HCT116 (cell line): ENCODE measurements at regions not wholly inside any gene's neighbourhood (a gene's known extent, or its start where the extent isn't known, plus 50 kb on each side); places are given as distances from the start of the nearest gene placed in this dataset.

ENCODE experiments used
- ATAC-seq: fragments of 200-7000 bp; cut with Tn5 transposase; 2 replicates; pipeline ENCODE4 v1.9.1; 2020; ENCODE audit warnings: mild to moderate bottlenecking, moderate library complexity
- BruUV-seq: library from RNA; stranded (reverse); fragments of 400-500 nt; replicated peaks from 2 replicates; lab custom pipeline; 2021; lab: Mats Ljungman, UMichigan
- CTCF ChIA-PET: fragments of 300-600 bp; sonication (Branson Sonifier 250); formaldehyde crosslinking; loops from one replicate; lab custom pipeline; 2021; ENCODE audit warnings: antibody characterized with exemption; lab: Charles Lee
- POLR2A ChIA-PET: fragments of 300-600, 350-600 bp; sonication (Branson Sonifier 250); formaldehyde crosslinking; loops from one replicate; lab custom pipeline; 2021; ENCODE audit warnings: antibody characterized with exemption; lab: Charles Lee
- RAD21 ChIA-PET, 2 experiments: fragments of 300-600 bp; sonication (Branson Sonifier 250); formaldehyde crosslinking; loops; one replicate each; lab custom pipeline; 2023; ENCODE audit warnings: low total read pairs in 2 of 2; ENCODE audit not compliant: uncharacterized antibody in 2 of 2, unreplicated experiment in 2 of 2, low non-redundant PET in 1 of 2; lab: Charles Lee
- DNase-seq: peaks from one replicate; pipeline ENCODE4 v3.0.0-alpha.2; 2010; ENCODE audit warnings: low read depth, low spot score
- H2AFZ ChIP-seq: fragments of 200-600 bp; shearing (Covaris generic), sonication (generic); 2 replicates; pipeline ENCODE4 v1.6.1; 2017; ENCODE audit warnings: low read depth, mixed run types, mixed read lengths, antibody characterized with exemption, low read length; ENCODE audit not compliant: poor library complexity, severe bottlenecking
- H3K27ac ChIP-seq: 2 replicates; pipeline ENCODE4 v1.5.1; 2012; ENCODE audit warnings: low read depth, low read length
- H3K27me3 ChIP-seq: fragments of 200-600 bp; sonication (generic); 2 replicates; pipeline ENCODE4 v1.6.1; 2016; ENCODE audit warnings: mixed run types, low read length, mixed read lengths; ENCODE audit not compliant: insufficient read depth
- H3K36me3 ChIP-seq, 2 experiments: fragments of 200-500 bp in 1 of 2; fragments of 200-600 bp in 1 of 2; sonication (Bioruptor generic) in 1 of 2; sonication (generic) in 1 of 2; 2 replicates each; pipeline versions ENCODE4 v1.5.1 to v1.6.1; 2014 to 2016; ENCODE audit warnings: low read length in 2 of 2, inconsistent platforms in 1 of 2, mixed read lengths in 1 of 2, mixed run types in 1 of 2; ENCODE audit not compliant: insufficient read depth in 2 of 2, control insufficient read depth in 1 of 2
- H3K4me1 ChIP-seq, 2 experiments: fragments of 200-600 bp in 1 of 2; sonication (generic) in 1 of 2; 2 replicates each; pipeline versions ENCODE4 v1.5.1 to v1.6.1; 2012 to 2017; ENCODE audit warnings: low read length in 2 of 2, inconsistent platforms in 1 of 2, mild to moderate bottlenecking in 1 of 2, mixed read lengths in 1 of 2, mixed run types in 1 of 2, moderate library complexity in 1 of 2; ENCODE audit not compliant: insufficient read depth in 2 of 2, control insufficient read depth in 1 of 2
- H3K4me2 ChIP-seq: fragments of 200-600 bp; sonication (generic); 2 replicates; pipeline ENCODE4 v1.6.1; 2017; ENCODE audit warnings: mixed run types, low read length, mixed read lengths
- H3K4me3 ChIP-seq, 2 experiments: fragments of 200-600 bp in 1 of 2; sonication (generic) in 1 of 2; replicated peaks in 1 of 2; 2 replicates each; pipeline ENCODE4 v1.5.1; 2011 to 2016; ENCODE audit warnings: low read length in 2 of 2, control low read depth in 1 of 2, low read depth in 1 of 2, mild to moderate bottlenecking in 1 of 2, mixed read lengths in 1 of 2, mixed run types in 1 of 2
- H3K79me2 ChIP-seq: fragments of 200-600 bp; sonication (generic); 2 replicates; pipeline ENCODE4 v1.6.1; 2017; ENCODE audit warnings: mild to moderate bottlenecking, mixed run types, low read length, moderate library complexity, mixed read lengths; ENCODE audit not compliant: insufficient read depth
- H3K9ac ChIP-seq: fragments of 200-600 bp; sonication (generic); 2 replicates; pipeline ENCODE4 v1.6.1; 2016; ENCODE audit warnings: low read length, mixed read lengths
- H3K9me2 ChIP-seq: fragments of 200-600 bp; sonication (generic), shearing (Covaris generic); 2 replicates; pipeline ENCODE4 v1.6.1; 2017; ENCODE audit warnings: mixed run types, mild to moderate bottlenecking, moderate library complexity; ENCODE audit not compliant: insufficient read depth
- H3K9me3 ChIP-seq, 2 experiments: fragments of 200-500 bp in 1 of 2; fragments of 200-600 bp in 1 of 2; sonication (Bioruptor generic) in 1 of 2; sonication (generic) in 1 of 2; 2 replicates each; pipeline ENCODE4 v1.6.1; 2014 to 2017; ENCODE audit warnings: low read length in 2 of 2, mixed read lengths in 2 of 2, inconsistent platforms in 1 of 2, low read depth in 1 of 2, mild to moderate bottlenecking in 1 of 2, mixed run types in 1 of 2, moderate library complexity in 1 of 2; ENCODE audit not compliant: control insufficient read depth in 1 of 2, insufficient read depth in 1 of 2
- H4K20me1 ChIP-seq: fragments of 200-600 bp; sonication (generic), shearing (Covaris generic); 2 replicates; pipeline ENCODE4 v1.6.1; 2017; ENCODE audit warnings: mixed run types, mild to moderate bottlenecking, moderate library complexity; ENCODE audit not compliant: insufficient read depth
- CBX3 ChIP-seq: IDR thresholded peaks from 2 replicates; pipeline ENCODE4 v1.6.1; 2012; ENCODE audit warnings: low read depth
- CEBPB ChIP-seq: IDR thresholded peaks from 2 replicates; pipeline ENCODE4 v1.6.1; 2012; ENCODE audit warnings: low read depth
- EGR1 ChIP-seq: IDR thresholded peaks from 2 replicates; pipeline ENCODE4 v1.6.1; 2012; ENCODE audit warnings: low read depth
- EZH2 ChIP-seq: fragments of 200-600 bp; sonication (generic); IDR thresholded peaks from 2 replicates; pipeline ENCODE4 v1.6.1; 2017; ENCODE audit warnings: antibody characterized with exemption, mixed run types
- EZH2phosphoT487 ChIP-seq: fragments of 200-600 bp; IDR thresholded peaks from 2 replicates; pipeline ENCODE4 v1.6.1; 2018; ENCODE audit warnings: antibody characterized with exemption, borderline replicate concordance
- JUND ChIP-seq: IDR thresholded peaks from 2 replicates; pipeline ENCODE4 v1.6.1; 2012
- POLR2A ChIP-seq: IDR thresholded peaks from 2 replicates; pipeline ENCODE4 v1.7.0; 2011; ENCODE audit warnings: borderline replicate concordance; ENCODE audit not compliant: insufficient read depth, insufficient read length; ENCODE audit errors: extremely low read depth
- POLR2AphosphoS5 ChIP-seq: IDR thresholded peaks from 2 replicates; pipeline ENCODE4 v1.6.1; 2011; ENCODE audit warnings: mild to moderate bottlenecking, low read depth, low read length, moderate library complexity
- RAD21 ChIP-seq: IDR thresholded peaks from 2 replicates; pipeline ENCODE4 v1.6.1; 2012; ENCODE audit warnings: low read depth, mild to moderate bottlenecking
- SIN3A ChIP-seq: IDR thresholded peaks from 2 replicates; pipeline ENCODE4 v1.6.1; 2012; ENCODE audit warnings: low read depth
- SRF ChIP-seq: IDR thresholded peaks from 2 replicates; pipeline ENCODE4 v1.6.1; 2012; ENCODE audit warnings: low read depth
- TCF7L2 ChIP-seq: IDR thresholded peaks from 2 replicates; pipeline ENCODE4 v1.7.0; 2011; ENCODE audit warnings: borderline replicate concordance, inconsistent platforms; ENCODE audit not compliant: insufficient read depth, insufficient read length; ENCODE audit errors: extremely low read depth
- YY1 ChIP-seq: IDR thresholded peaks from 2 replicates; pipeline ENCODE4 v1.6.1; 2011; ENCODE audit warnings: low read length, low read depth, moderate library complexity, mild to moderate bottlenecking; ENCODE audit not compliant: insufficient replicate concordance; ENCODE audit errors: extremely low read depth
- ZNF274 ChIP-seq: fragments of 200-500 bp; sonication (Bioruptor generic); IDR thresholded peaks from 2 replicates; pipeline ENCODE4 v1.6.1; 2014; ENCODE audit warnings: mild to moderate bottlenecking, low read depth, low read length, inconsistent platforms
- intact Hi-C: fragments of 100-400 bp; cut with micrococcal nuclease; formaldehyde crosslinking; loops from 2 replicates; pipeline ENCODE4 v1.10.0; 2022
- TF ChIP-seq, protein P1 (sequence below): IDR thresholded peaks from 2 replicates; pipeline ENCODE4 v1.6.1; 2011; ENCODE audit warnings: mild to moderate bottlenecking, low read length, moderate library complexity; ENCODE audit not compliant: insufficient replicate concordance; ENCODE audit errors: extremely low read depth
- TF ChIP-seq, protein P2 (sequence below): IDR thresholded peaks from 2 replicates; pipeline ENCODE4 v1.6.1; 2012
- TF ChIP-seq, protein P3 (sequence below): IDR thresholded peaks from 2 replicates; pipeline ENCODE4 v1.6.1; 2012; ENCODE audit warnings: low read depth

DNA sequence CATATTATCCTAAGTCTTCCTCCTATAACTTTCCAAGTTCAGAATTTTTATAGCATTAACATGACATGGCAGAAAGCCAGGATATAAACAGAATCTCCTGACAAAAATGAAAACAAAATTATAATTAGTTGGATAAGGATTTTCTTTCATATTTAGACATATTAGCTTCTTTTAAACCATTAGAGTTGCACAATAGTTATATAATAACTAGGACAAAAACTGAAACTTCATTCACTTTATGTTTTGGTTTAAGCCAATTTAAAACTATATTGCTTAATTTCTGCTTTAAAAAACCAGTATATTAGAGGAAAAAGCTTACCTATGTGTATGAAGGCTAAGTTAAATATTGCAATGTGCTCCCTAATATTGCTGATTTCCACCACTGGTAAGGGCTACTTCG lies 254.8 kb downstream of the GPD2 start:
- no peak for TF ChIP-seq JUND
- TF ChIP-seq YY1: no peak
- TF ChIP-seq TCF7L2: no peak
- no peak for TF ChIP-seq EGR1
- TF ChIP-seq CEBPB: no peak
- TF ChIP-seq EZH2phosphoT487: no peak
- TF ChIP-seq, protein P1, sequence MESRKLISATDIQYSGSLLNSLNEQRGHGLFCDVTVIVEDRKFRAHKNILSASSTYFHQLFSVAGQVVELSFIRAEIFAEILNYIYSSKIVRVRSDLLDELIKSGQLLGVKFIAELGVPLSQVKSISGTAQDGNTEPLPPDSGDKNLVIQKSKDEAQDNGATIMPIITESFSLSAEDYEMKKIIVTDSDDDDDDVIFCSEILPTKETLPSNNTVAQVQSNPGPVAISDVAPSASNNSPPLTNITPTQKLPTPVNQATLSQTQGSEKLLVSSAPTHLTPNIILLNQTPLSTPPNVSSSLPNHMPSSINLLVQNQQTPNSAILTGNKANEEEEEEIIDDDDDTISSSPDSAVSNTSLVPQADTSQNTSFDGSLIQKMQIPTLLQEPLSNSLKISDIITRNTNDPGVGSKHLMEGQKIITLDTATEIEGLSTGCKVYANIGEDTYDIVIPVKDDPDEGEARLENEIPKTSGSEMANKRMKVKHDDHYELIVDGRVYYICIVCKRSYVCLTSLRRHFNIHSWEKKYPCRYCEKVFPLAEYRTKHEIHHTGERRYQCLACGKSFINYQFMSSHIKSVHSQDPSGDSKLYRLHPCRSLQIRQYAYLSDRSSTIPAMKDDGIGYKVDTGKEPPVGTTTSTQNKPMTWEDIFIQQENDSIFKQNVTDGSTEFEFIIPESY: no peak
- TF ChIP-seq, protein P2, sequence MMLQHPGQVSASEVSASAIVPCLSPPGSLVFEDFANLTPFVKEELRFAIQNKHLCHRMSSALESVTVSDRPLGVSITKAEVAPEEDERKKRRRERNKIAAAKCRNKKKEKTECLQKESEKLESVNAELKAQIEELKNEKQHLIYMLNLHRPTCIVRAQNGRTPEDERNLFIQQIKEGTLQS: no peak
- no peak for TF ChIP-seq SRF
- TF ChIP-seq ZNF274: no peak
- TF ChIP-seq POLR2A: no peak
- TF ChIP-seq SIN3A: no peak
- TF ChIP-seq, protein P3, sequence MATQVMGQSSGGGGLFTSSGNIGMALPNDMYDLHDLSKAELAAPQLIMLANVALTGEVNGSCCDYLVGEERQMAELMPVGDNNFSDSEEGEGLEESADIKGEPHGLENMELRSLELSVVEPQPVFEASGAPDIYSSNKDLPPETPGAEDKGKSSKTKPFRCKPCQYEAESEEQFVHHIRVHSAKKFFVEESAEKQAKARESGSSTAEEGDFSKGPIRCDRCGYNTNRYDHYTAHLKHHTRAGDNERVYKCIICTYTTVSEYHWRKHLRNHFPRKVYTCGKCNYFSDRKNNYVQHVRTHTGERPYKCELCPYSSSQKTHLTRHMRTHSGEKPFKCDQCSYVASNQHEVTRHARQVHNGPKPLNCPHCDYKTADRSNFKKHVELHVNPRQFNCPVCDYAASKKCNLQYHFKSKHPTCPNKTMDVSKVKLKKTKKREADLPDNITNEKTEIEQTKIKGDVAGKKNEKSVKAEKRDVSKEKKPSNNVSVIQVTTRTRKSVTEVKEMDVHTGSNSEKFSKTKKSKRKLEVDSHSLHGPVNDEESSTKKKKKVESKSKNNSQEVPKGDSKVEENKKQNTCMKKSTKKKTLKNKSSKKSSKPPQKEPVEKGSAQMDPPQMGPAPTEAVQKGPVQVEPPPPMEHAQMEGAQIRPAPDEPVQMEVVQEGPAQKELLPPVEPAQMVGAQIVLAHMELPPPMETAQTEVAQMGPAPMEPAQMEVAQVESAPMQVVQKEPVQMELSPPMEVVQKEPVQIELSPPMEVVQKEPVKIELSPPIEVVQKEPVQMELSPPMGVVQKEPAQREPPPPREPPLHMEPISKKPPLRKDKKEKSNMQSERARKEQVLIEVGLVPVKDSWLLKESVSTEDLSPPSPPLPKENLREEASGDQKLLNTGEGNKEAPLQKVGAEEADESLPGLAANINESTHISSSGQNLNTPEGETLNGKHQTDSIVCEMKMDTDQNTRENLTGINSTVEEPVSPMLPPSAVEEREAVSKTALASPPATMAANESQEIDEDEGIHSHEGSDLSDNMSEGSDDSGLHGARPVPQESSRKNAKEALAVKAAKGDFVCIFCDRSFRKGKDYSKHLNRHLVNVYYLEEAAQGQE: no peak
- no peak for TF ChIP-seq RAD21
- TF ChIP-seq EZH2: no peak
- no peak for TF ChIP-seq POLR2AphosphoS5
- TF ChIP-seq CBX3: no peak
- ChIA-PET CTCF (no interaction called here), RAD21 (no interaction called here), POLR2A (no interaction called here)
- ATAC-seq: no peak
- Histone ChIP-seq H3K27me3 (no peaks in the 10 kb centered on the region), H3K9me3 (no peaks in the 10 kb centered on the region), H4K20me1 (no peaks in the 10 kb centered on the region), H3K27ac (no peak overlapping the region), H3K9ac (no peak overlapping the region), H3K4me2 (no peak overlapping the region), H3K36me3 (no peaks in the 10 kb centered on the region), H3K79me2 (no peaks in the 10 kb centered on the region), H3K4me3 (no peak overlapping the region), H3K4me1 (no peaks in the 10 kb centered on the region), H3K9me2 (no peaks in the 10 kb centered on the region), H2AFZ (no peak overlapping the region)
- intact Hi-C loops: no loop called here
- no peak for DNase-seq
- no TSS peak for BruUV-seq
